HEK293 (cell line): ENCODE measurements at regions not wholly inside any gene's neighbourhood (a gene's known extent, or its start where the extent isn't known, plus 50 kb on each side); places are given as distances from the start of the nearest gene placed in this dataset.

Source experiments
- CTCF ChIA-PET: fragments of 350-600 bp; formaldehyde crosslinking; extraction: SDS; loops from one replicate; lab custom pipeline; 2021; ENCODE audit warnings: antibody characterized with exemption; lab: Yijun Ruan, JAX
- POLR2A ChIA-PET: fragments of 300-600 bp; formaldehyde crosslinking; extraction: SDS; loops from one replicate; lab custom pipeline; 2020; ENCODE audit warnings: antibody characterized with exemption, inconsistent platforms; lab: Yijun Ruan, JAX
- H3K27ac ChIP-seq: fragments of 200-500 bp; sonication (Bioruptor generic); 2 replicates; pipeline ENCODE4 v1.5.1; 2014; ENCODE audit warnings: low read depth, low read length, control low read depth, inconsistent platforms; ENCODE audit errors: extremely low read depth
- H3K36me3 ChIP-seq, 2 experiments: fragments of 200-500 bp in 1 of 2; sonication (Bioruptor generic) in 1 of 2; 1 replicate in 1 of 2; 2 replicates in 1 of 2; pipeline ENCODE4 v1.5.1; 2014 to 2017; ENCODE audit warnings: inconsistent platforms in 2 of 2, low read length in 2 of 2; ENCODE audit not compliant: control insufficient read depth in 2 of 2, insufficient read depth in 1 of 2
- H3K4me1 ChIP-seq: fragments of 200-500 bp; sonication (Bioruptor generic); 2 replicates; pipeline ENCODE4 v1.5.1; 2014; ENCODE audit warnings: mild to moderate bottlenecking, low read length, inconsistent platforms; ENCODE audit not compliant: control insufficient read depth, insufficient read depth
- H3K4me3 ChIP-seq: 2 replicates; pipeline ENCODE4 v1.5.1; 2011; ENCODE audit warnings: low read depth, mild to moderate bottlenecking, control low read depth, low read length, moderate library complexity
- H3K9me3 ChIP-seq: fragments of 200-500 bp; sonication (Bioruptor generic); 2 replicates; pipeline ENCODE4 v1.5.1; 2014; ENCODE audit warnings: low read depth, low read length, inconsistent platforms; ENCODE audit not compliant: control insufficient read depth, insufficient read depth
- HOXC10 ChIP-seq: sonication (generic); formaldehyde crosslinking; IDR thresholded peaks from 2 replicates; pipeline ENCODE4 v1.8.1; 2023; ENCODE audit warnings: mild to moderate bottlenecking, missing genetic modification reagents
- HOXD13 ChIP-seq: sonication (generic); formaldehyde crosslinking; IDR thresholded peaks from 2 replicates; pipeline ENCODE4 v1.8.0; 2022; ENCODE audit warnings: missing genetic modification reagents, borderline replicate concordance
- IKZF3 ChIP-seq: fragments of 450-650 bp; IDR thresholded peaks from 2 replicates; pipeline ENCODE4 v1.5.0; 2018; ENCODE audit warnings: missing biosample characterization, mild to moderate bottlenecking, missing genetic modification characterization, moderate library complexity
- KLF9 ChIP-seq: fragments of 450-650 bp; formaldehyde crosslinking; IDR thresholded peaks from 2 replicates; pipeline ENCODE4 v1.5.1; 2016; ENCODE audit warnings: missing biosample characterization, missing genetic modification characterization, low read depth
- PBX3 ChIP-seq: sonication (generic); formaldehyde crosslinking; IDR thresholded peaks from 2 replicates; pipeline ENCODE4 v1.8.1; 2022; ENCODE audit warnings: mild to moderate bottlenecking, moderate library complexity, missing genetic modification reagents
- REST ChIP-seq: fragments of 450-650 bp; formaldehyde crosslinking; IDR thresholded peaks from 2 replicates; pipeline ENCODE4 v1.5.1; 2016; ENCODE audit warnings: missing biosample characterization, missing genetic modification characterization
- ZBTB17 ChIP-seq: fragments of 450-650 bp; formaldehyde crosslinking; IDR thresholded peaks from 2 replicates; pipeline ENCODE4 v1.5.1; 2016; ENCODE audit warnings: missing biosample characterization, missing genetic modification characterization
- ZBTB6 ChIP-seq: fragments of 450-650 bp; formaldehyde crosslinking; IDR thresholded peaks from 2 replicates; pipeline ENCODE4 v1.5.1; 2017; ENCODE audit warnings: missing biosample characterization, missing genetic modification characterization
- ZNF112 ChIP-seq: fragments of 450-650 bp; formaldehyde crosslinking; IDR thresholded peaks from 2 replicates; pipeline ENCODE4 v1.5.0; 2017; ENCODE audit warnings: missing biosample characterization, missing genetic modification characterization
- ZNF133 ChIP-seq: fragments of 450-650 bp; formaldehyde crosslinking; IDR thresholded peaks from 2 replicates; pipeline ENCODE4 v1.5.1; 2016; ENCODE audit warnings: missing biosample characterization, missing genetic modification characterization
- ZNF140 ChIP-seq: fragments of 450-650 bp; formaldehyde crosslinking; IDR thresholded peaks from 2 replicates; pipeline ENCODE4 v1.5.1; 2016; ENCODE audit warnings: missing biosample characterization, missing genetic modification characterization
- ZNF157 ChIP-seq: fragments of 450-650 bp; formaldehyde crosslinking; IDR thresholded peaks from 2 replicates; pipeline ENCODE4 v1.5.1; 2016; ENCODE audit warnings: missing biosample characterization, missing genetic modification characterization
- ZNF175 ChIP-seq: fragments of 450-650 bp; formaldehyde crosslinking; IDR thresholded peaks from 2 replicates; pipeline ENCODE4 v1.5.1; 2016; ENCODE audit warnings: missing biosample characterization, missing genetic modification characterization
- ZNF2 ChIP-seq: fragments of 450-650 bp; formaldehyde crosslinking; IDR thresholded peaks from 2 replicates; pipeline ENCODE4 v1.5.1; 2016; ENCODE audit warnings: missing biosample characterization, missing genetic modification characterization
- ZNF292 ChIP-seq: fragments of 450-650 bp; formaldehyde crosslinking; IDR thresholded peaks from 2 replicates; pipeline ENCODE4 v1.5.1; 2016; ENCODE audit warnings: low read depth, missing biosample characterization, missing genetic modification characterization, borderline replicate concordance
- ZNF404 ChIP-seq: fragments of 450-650 bp; formaldehyde crosslinking; IDR thresholded peaks from 2 replicates; pipeline ENCODE4 v1.5.1; 2017; ENCODE audit warnings: missing biosample characterization, missing genetic modification characterization
- ZNF416 ChIP-seq: fragments of 450-650 bp; formaldehyde crosslinking; IDR thresholded peaks from 2 replicates; pipeline ENCODE4 v1.5.1; 2016; ENCODE audit warnings: missing biosample characterization, missing genetic modification characterization
- ZXDB ChIP-seq: fragments of 450-650 bp; formaldehyde crosslinking; IDR thresholded peaks from 2 replicates; pipeline ENCODE4 v1.5.1; 2016; ENCODE audit warnings: missing biosample characterization, missing genetic modification characterization

DNA sequence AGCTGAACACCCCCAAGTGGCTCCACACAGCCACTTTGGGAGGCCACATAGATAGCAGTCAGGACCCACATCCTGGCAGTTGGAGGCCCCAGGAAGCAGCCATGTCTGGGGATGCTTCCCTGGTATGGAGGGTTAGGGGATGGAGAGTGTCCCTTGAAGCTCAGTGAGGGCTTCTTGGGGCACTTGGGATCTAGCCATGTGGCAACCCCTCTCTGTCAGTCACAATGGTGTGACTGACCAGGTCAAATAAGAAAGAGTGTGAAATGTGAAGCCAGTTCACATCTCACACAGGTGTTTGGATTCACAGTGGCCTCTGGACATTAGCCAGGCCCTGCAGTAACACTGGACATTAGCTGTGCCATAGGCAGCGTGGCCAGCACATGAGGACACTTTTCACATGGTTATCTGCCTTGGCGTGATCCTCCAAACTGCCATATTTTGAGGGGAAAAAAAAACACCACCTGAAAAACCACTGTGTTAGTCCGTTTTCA is 53.9 kb upstream of the IL17B start (continued):
- TF ChIP-seq REST (tag by site-specific recombination) (no peak), ZNF2 (no peak), HOXC10 (CRISPR knock-in tag) (no peak), ZBTB6 (tag by site-specific recombination) (no peak)

GRCh38 chr5:149432376-149432775 is 53.3 kb upstream of the IL17B start:
- CTCF ChIA-PET, result interaction anchor here (0.6 to 9.6 kb wide), 18 partner anchors 10 to 700 kb away, joined by 3 to 212 read pairs (median 4); partner anchors contain the start of gene IL17B
- no peak overlapping the region for H3K27ac ChIP-seq
- POLR2A ChIA-PET, result no interaction called here
- H3K4me1 ChIP-seq, result no peaks in the 10 kb centered on the region
- H3K36me3 ChIP-seq, result no peaks in the 10 kb centered on the region
- no peak overlapping the region for H3K4me3 ChIP-seq
- H3K9me3 ChIP-seq, result no peaks in the 10 kb centered on the region
- no peak for TF ChIP-seq ZNF133 (tag by site-specific recombination)
- no peak for TF ChIP-seq ZNF292 (tag by site-specific recombination)
- TF ChIP-seq ZNF416 (tag by site-specific recombination), result no peak
- no peak for TF ChIP-seq ZNF157 (tag by site-specific recombination)
- TF ChIP-seq IKZF3 (tag by site-specific recombination), result no peak
- TF ChIP-seq ZXDB (tag by site-specific recombination), result no peak
- TF ChIP-seq ZBTB17 (tag by site-specific recombination), result no peak
- TF ChIP-seq ZNF112 (tag by site-specific recombination), result no peak
- TF ChIP-seq HOXC10 (CRISPR knock-in tag), result no peak
- no peak for TF ChIP-seq KLF9 (tag by site-specific recombination)
- TF ChIP-seq HOXD13 (CRISPR knock-in tag), result no peak
- TF ChIP-seq ZNF140 (tag by site-specific recombination), result no peak
- no peak for TF ChIP-seq ZNF404 (tag by site-specific recombination)
- TF ChIP-seq ZNF175 (tag by site-specific recombination), result no peak
- TF ChIP-seq PBX3 (CRISPR knock-in tag), result no peak
- TF ChIP-seq, all 188 proteins: peak for 0
